Thyroid gland (tissue), 4 donors: ENCODE measurements at regions not wholly inside any gene's neighbourhood (a gene's known extent, or its start where the extent isn't known, plus 50 kb on each side); places are given as distances from the start of the nearest gene placed in this dataset.

Source experiments
- CTCF ChIP-seq, 6 experiments: fragments of 200-600 bp in 3 of 6; fragments of 450-650 bp in 3 of 6; sonication (generic) in 3 of 6; IDR thresholded peaks; one replicate each; pipeline ENCODE4 v1.5.1; 2016 to 2019; ENCODE audit warnings: antibody characterized with exemption in 6 of 6, mild to moderate bottlenecking in 2 of 6, inconsistent platforms in 1 of 6, moderate library complexity in 1 of 6
- POLR2A ChIP-seq, 2 donors: fragments of 450-650 bp; IDR thresholded peaks; one replicate each; pipeline ENCODE4 v1.6.1; 2017; ENCODE audit warnings: antibody characterized with exemption in 2 of 2, mild to moderate bottlenecking in 2 of 2, moderate library complexity in 1 of 2

DNA sequence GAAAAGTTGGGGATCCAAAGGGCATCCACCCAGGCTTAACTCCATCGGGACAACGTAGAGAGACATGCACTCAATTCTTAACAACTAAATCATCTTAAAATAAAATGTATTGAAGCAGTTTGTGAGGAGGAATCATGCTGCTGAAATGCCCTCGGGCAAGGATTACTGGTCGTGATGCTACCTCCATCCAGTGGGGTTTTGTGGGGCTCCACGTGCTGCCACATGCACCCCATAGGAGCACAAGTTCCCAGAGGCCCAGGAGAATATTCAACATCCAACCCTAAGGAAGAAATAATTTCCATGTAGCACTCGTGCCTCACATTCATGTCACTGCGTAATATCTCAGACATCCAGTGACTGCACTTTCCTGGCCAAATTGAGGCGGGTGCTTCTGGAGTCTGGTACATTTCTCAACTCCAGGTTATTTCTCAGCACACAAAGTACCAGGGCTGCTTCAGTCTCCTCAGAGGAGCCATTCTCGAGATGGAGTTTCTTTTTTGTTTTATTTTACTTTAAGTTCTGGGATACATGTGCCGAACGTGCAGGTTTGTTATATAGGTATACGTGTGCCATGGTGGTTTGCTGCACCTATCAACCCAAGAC lies 429.8 kb downstream of the FOXO1 start:
- TF ChIP-seq POLR2A (IDR thresholded peaks at IDR 0.05) (no peak), CTCF (IDR thresholded peaks at IDR 0.05) (no peak)
